ENCODE measurements at regions not wholly inside any gene's neighbourhood (a gene's known extent, or its start where the extent isn't known, plus 50 kb on each side); places are given as distances from the start of the nearest gene placed in this dataset.

DNA sequence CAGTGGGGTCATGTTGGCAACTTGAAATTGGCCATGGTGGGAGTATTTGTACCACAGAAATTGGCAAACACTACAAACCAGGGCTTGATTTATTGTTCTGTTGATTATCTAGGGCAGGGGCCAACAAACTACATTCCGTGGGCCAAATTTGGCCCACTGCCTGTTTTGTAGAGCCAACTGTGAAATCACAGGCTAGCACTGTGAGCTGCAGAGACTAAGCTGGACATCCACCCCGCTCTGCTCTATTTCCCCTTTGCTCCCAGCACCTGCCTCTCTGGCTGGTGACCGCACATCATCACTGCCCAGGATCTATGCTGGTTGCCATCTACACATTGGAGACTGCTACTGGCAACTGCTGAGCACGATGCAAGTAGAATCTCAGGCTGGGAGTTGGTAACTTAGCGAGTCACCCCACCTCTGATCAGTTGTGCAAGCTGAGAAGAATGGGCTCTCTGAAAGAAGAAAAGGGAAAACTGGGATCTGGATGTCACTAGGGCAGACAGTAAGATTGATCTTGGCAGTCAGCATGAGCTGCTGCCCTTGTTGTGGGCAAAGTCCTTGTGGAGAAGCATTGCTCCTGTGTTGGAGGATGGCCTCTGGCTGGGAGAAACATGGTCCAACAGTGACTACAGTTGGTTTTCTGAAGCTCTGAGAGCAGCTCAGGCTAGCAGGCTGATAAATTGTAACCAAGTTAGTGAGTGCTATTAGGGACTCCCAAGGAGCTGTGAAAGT is 144.7 kb upstream of the RAD23B start:
- Histone ChIP-seq H3K4me2 (ENCODE audit: low read length) (no peak overlapping the region), H3K27ac (no peak overlapping the region), H3K27me3 (ENCODE audit: control insufficient read depth, insufficient read depth, low read length) (no peaks in the 10 kb centered on the region), H3K9ac (no peak overlapping the region), H3K4me1 (no peaks in the 10 kb centered on the region), H3K36me3 (ENCODE audit: control insufficient read depth, insufficient read depth, low read length) (no peaks in the 10 kb centered on the region), H2AFZ (no peak overlapping the region), H3K4me3 (ENCODE audit: low read depth, low read length) (no peak overlapping the region), H3K9me3 (ENCODE audit: control insufficient read depth, low read length) (no peaks in the 10 kb centered on the region), H3K79me2 (no peaks in the 10 kb centered on the region)
- TF ChIP-seq CTCF (IDR thresholded peaks at IDR 0.05), result no peak

- no peak for TF ChIP-seq CTCF (IDR thresholded peaks at IDR 0.05)
- Histone ChIP-seq H3K4me2 (ENCODE audit: low read length) (no peak overlapping the region), H3K4me3 (ENCODE audit: low read depth, low read length) (no peak overlapping the region), H3K4me1 (no peaks in the 10 kb centered on the region), H3K9ac (no peak overlapping the region), H2AFZ (no peak overlapping the region), H3K36me3 (ENCODE audit: control insufficient read depth, insufficient read depth, low read length) (no peaks in the 10 kb centered on the region), H3K9me3 (ENCODE audit: control insufficient read depth, low read length) (no peaks in the 10 kb centered on the region), H3K27ac (no peak overlapping the region), H3K79me2 (no peaks in the 10 kb centered on the region), H3K27me3 (ENCODE audit: control insufficient read depth, insufficient read depth, low read length) (no peaks in the 10 kb centered on the region)
Measured at GRCh38 chr9:107141967-107142366, 141.1 kb upstream of the RAD23B start.

DNA sequence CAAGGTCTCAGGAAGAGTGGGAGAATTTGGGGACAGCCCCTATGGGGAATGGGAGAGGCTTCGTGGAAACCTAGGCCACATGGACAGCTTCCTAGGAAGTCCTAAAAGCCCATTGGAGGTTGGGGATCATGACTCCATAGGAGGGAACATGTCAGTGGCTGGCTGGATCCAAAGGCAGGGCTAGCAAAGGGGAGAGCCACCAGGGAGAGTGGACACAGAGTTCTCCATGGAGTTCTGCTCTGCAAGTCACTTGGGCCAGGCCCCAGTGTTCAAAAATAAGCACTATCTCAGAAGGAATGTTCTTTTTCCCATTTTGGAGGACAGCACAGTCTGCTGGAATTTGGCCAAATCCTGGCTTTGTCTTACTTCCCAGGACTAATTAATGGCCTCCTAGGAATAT is 140.6 kb upstream of the RAD23B start:
- no peak overlapping the region for H3K4me3 ChIP-seq (ENCODE audit: low read depth, low read length)
- H3K79me2 ChIP-seq, result no peaks in the 10 kb centered on the region
- H2AFZ ChIP-seq, result no peak overlapping the region
- no peak overlapping the region for H3K4me2 ChIP-seq (ENCODE audit: low read length)
- no peaks in the 10 kb centered on the region for H3K9me3 ChIP-seq (ENCODE audit: control insufficient read depth, low read length)
- no peak for TF ChIP-seq CTCF (IDR thresholded peaks at IDR 0.05)
- H3K4me1 ChIP-seq, result no peaks in the 10 kb centered on the region
- H3K36me3 ChIP-seq (ENCODE audit: control insufficient read depth, insufficient read depth, low read length), result no peaks in the 10 kb centered on the region
- H3K27ac ChIP-seq, result no peak overlapping the region
- no peaks in the 10 kb centered on the region for H3K27me3 ChIP-seq (ENCODE audit: control insufficient read depth, insufficient read depth, low read length)
- H3K9ac ChIP-seq, result no peak overlapping the region

GRCh38 chr9:107142896-107143603 is 140.0 kb upstream of the RAD23B start:
- Histone ChIP-seq H2AFZ (no peak overlapping the region), H3K4me2 (ENCODE audit: low read length) (no peak overlapping the region), H3K9ac (no peak overlapping the region), H3K9me3 (ENCODE audit: control insufficient read depth, low read length) (no peaks in the 10 kb centered on the region), H3K79me2 (no peaks in the 10 kb centered on the region), H3K4me1 (no peaks in the 10 kb centered on the region), H3K4me3 (ENCODE audit: low read depth, low read length) (no peak overlapping the region), H3K27me3 (ENCODE audit: control insufficient read depth, insufficient read depth, low read length) (no peaks in the 10 kb centered on the region), H3K27ac (no peak overlapping the region), H3K36me3 (ENCODE audit: control insufficient read depth, insufficient read depth, low read length) (no peaks in the 10 kb centered on the region)
- no peak for TF ChIP-seq CTCF (IDR thresholded peaks at IDR 0.05)

All from parathyroid adenoma (tissue), 2 donors.